SH-SY5Y (cell line): ENCODE measurements at regions not wholly inside any gene's neighbourhood (a gene's known extent, or its start where the extent isn't known, plus 50 kb on each side); places are given as distances from the start of the nearest gene placed in this dataset.
A peak's percentile ranks its signal among the peaks of the same experiment; 100 is the strongest.

Experiments used
- GATA2 ChIP-seq: IDR thresholded peaks from 2 replicates; pipeline ENCODE4 v1.6.1; 2011; ENCODE audit warnings: mild to moderate bottlenecking, low read depth, low read length
- GATA3 ChIP-seq: IDR thresholded peaks from 2 replicates; pipeline ENCODE4 v1.6.1; 2011; ENCODE audit warnings: low read depth, mild to moderate bottlenecking, low read length, moderate library complexity

GRCh38 chr15:31499953-31500765 lies 173.5 kb downstream of the KLF13 start:
- TF ChIP-seq GATA3 (no peak), GATA2 (peak; percentile 57; the same call in 1 of the 2 replicates)

GRCh38 chr15:31500766-31501449 lies 174.3 kb downstream of the KLF13 start:
- TF ChIP-seq GATA2: no peak
- no peak for TF ChIP-seq GATA3

GRCh38 chr15:31501536-31502157 lies 175.0 kb downstream of the KLF13 start:
- TF ChIP-seq GATA3 (no peak), GATA2 (no peak)

GRCh38 chr15:31502541-31503229 lies 176.1 kb downstream of the KLF13 start:
- TF ChIP-seq GATA3 (no peak), GATA2 (no peak)

- TF ChIP-seq GATA3 (no peak), GATA2 (no peak)
Observed at GRCh38 chr15:31503256-31503655, 176.6 kb downstream of the KLF13 start.

GRCh38 chr15:31503758-31504461 lies 177.3 kb downstream of the KLF13 start:
- TF ChIP-seq GATA3: no peak
- no peak for TF ChIP-seq GATA2

- no peak for TF ChIP-seq GATA3
- no peak for TF ChIP-seq GATA2
Observed at GRCh38 chr15:31504462-31504839, 177.8 kb downstream of the KLF13 start.

GRCh38 chr15:31508656-31509055 lies 182.0 kb downstream of the KLF13 start:
- no peak for TF ChIP-seq GATA2
- no peak for TF ChIP-seq GATA3

- no peak for TF ChIP-seq GATA2
- TF ChIP-seq GATA3: no peak
Observed at GRCh38 chr15:31510057-31510456, 183.4 kb downstream of the KLF13 start.

- TF ChIP-seq GATA2: no peak
- no peak for TF ChIP-seq GATA3
Observed at GRCh38 chr15:31511707-31512310, 185.2 kb downstream of the KLF13 start.

- no peak for TF ChIP-seq GATA3
- no peak for TF ChIP-seq GATA2
Observed at GRCh38 chr15:31513178-31513577, 186.5 kb downstream of the KLF13 start.

GRCh38 chr15:31516440-31516839 lies 189.8 kb downstream of the KLF13 start:
- TF ChIP-seq GATA3: no peak
- TF ChIP-seq GATA2: no peak

- no peak for TF ChIP-seq GATA3
- no peak for TF ChIP-seq GATA2
Observed at GRCh38 chr15:31516874-31517273, 190.2 kb downstream of the KLF13 start.
